Panc1 (cell line): ENCODE measurements at regions not wholly inside any gene's neighbourhood (a gene's known extent, or its start where the extent isn't known, plus 50 kb on each side); places are given as distances from the start of the nearest gene placed in this dataset.

Experiments used
- POLR2AphosphoS5 ChIP-seq: IDR thresholded peaks from 2 replicates; pipeline ENCODE4 v1.6.1; 2012; ENCODE audit warnings: mild to moderate bottlenecking, low read depth, low read length, moderate library complexity
- REST ChIP-seq, 2 experiments: IDR thresholded peaks; 2 replicates each; pipeline ENCODE4 v1.6.1; 2011 to 2012; ENCODE audit warnings: low read depth in 2 of 2, control low read depth in 1 of 2, low read length in 1 of 2, mild to moderate bottlenecking in 1 of 2, moderate library complexity in 1 of 2; ENCODE audit not compliant: insufficient read depth in 1 of 2
- SIN3A ChIP-seq: IDR thresholded peaks from 2 replicates; pipeline ENCODE4 v1.6.1; 2012; ENCODE audit warnings: low read depth, mild to moderate bottlenecking, low read length, moderate library complexity, borderline replicate concordance; ENCODE audit not compliant: insufficient read depth
- TCF7L2 ChIP-seq: IDR thresholded peaks from 2 replicates; pipeline ENCODE4 v1.6.1; 2011; ENCODE audit warnings: mild to moderate bottlenecking, low read depth, low read length, inconsistent platforms
- TF ChIP-seq, protein P1 (sequence below): fragments of 450-650 bp; IDR thresholded peaks from 2 replicates; pipeline ENCODE4 v1.5.1; 2017; ENCODE audit warnings: mild to moderate bottlenecking

- TF ChIP-seq, protein P1, sequence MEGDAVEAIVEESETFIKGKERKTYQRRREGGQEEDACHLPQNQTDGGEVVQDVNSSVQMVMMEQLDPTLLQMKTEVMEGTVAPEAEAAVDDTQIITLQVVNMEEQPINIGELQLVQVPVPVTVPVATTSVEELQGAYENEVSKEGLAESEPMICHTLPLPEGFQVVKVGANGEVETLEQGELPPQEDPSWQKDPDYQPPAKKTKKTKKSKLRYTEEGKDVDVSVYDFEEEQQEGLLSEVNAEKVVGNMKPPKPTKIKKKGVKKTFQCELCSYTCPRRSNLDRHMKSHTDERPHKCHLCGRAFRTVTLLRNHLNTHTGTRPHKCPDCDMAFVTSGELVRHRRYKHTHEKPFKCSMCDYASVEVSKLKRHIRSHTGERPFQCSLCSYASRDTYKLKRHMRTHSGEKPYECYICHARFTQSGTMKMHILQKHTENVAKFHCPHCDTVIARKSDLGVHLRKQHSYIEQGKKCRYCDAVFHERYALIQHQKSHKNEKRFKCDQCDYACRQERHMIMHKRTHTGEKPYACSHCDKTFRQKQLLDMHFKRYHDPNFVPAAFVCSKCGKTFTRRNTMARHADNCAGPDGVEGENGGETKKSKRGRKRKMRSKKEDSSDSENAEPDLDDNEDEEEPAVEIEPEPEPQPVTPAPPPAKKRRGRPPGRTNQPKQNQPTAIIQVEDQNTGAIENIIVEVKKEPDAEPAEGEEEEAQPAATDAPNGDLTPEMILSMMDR, result no peak
- TF ChIP-seq POLR2AphosphoS5 (no peak), SIN3A (no peak), REST (IDR thresholded peaks at IDR 0.05; ENCODE audit: insufficient read depth in 1 of 2, low read depth in 2 of 2, low read length in 1 of 2) (no peak), TCF7L2 (no peak)
Measured at GRCh38 chr2:221653182-221653581, 81.1 kb upstream of the EPHA4 start.
